ENCODE measurements at regions not wholly inside any gene's neighbourhood (a gene's known extent, or its start where the extent isn't known, plus 50 kb on each side); places are given as distances from the start of the nearest gene placed in this dataset.
"Not testable (repeated sequence)": the region's sequence is repeated elsewhere in the genome, so short reads cannot be mapped to it uniquely, and the experiment has no call there.

DNA sequence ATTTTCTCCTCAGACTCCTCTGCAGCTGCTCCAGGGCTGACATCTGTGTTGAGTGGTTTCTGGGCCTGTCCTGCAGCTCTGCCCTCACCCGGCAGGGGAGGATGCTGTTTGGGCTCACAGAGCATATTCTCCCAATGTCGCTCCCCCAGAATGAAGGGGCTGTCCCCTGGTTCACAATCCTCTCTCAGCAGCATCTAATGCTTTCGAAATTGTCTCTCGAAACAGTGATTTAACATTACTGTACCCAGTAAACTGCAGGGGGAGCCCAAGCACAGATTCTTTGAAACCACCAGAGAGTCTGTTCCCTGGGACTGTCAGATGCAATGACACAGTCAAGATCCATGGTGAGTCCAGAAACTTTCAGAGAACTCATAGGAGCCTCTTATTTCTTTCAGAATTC lies 1135.2 kb downstream of the TMEM121 start:
- H3K9ac ChIP-seq (ENCODE audit: insufficient read depth, low read depth, low read length); H3K36me3 ChIP-seq (replicated peaks in 1 of 2; ENCODE audit: control insufficient read depth in 1 of 2, insufficient read depth in 2 of 2, low read length in 2 of 2); in situ Hi-C loops (cut with HindIII; ENCODE audit: extremely low pct_ligation_motif_present, low pct_unique_long_range_greater_than_20kb); H4K20me1 ChIP-seq (ENCODE audit: insufficient read depth, low read length); H3K4me3 ChIP-seq (replicated peaks in 1 of 3; ENCODE audit: insufficient read depth in 1 of 3, low read depth in 2 of 3, low read length in 3 of 3); BruUV-seq (replicated peaks); ATAC-seq; H3K27ac ChIP-seq (ENCODE audit: extremely low read length, insufficient read depth, low read length); H3K27me3 ChIP-seq (ENCODE audit: control insufficient read depth in 1 of 2, insufficient read depth in 2 of 2, low read length in 2 of 2); H3K79me2 ChIP-seq (ENCODE audit: insufficient read depth, low read length); H3K4me2 ChIP-seq (ENCODE audit: low read depth, low read length); H2AFZ ChIP-seq (ENCODE audit: low read length); POLR2A ChIA-PET; FAIRE-seq; H3K4me1 ChIP-seq (ENCODE audit: insufficient read depth, low read length); H3K9me3 ChIP-seq (ENCODE audit: low read length); DNase-seq (ENCODE audit: low spot score): not testable (repeated sequence)
- 9% methylated on average over 4 of the region's 4 CpGs for WGBS (ENCODE audit: low lambda C conversion rate)
- TF ChIP-seq, protein P1, sequence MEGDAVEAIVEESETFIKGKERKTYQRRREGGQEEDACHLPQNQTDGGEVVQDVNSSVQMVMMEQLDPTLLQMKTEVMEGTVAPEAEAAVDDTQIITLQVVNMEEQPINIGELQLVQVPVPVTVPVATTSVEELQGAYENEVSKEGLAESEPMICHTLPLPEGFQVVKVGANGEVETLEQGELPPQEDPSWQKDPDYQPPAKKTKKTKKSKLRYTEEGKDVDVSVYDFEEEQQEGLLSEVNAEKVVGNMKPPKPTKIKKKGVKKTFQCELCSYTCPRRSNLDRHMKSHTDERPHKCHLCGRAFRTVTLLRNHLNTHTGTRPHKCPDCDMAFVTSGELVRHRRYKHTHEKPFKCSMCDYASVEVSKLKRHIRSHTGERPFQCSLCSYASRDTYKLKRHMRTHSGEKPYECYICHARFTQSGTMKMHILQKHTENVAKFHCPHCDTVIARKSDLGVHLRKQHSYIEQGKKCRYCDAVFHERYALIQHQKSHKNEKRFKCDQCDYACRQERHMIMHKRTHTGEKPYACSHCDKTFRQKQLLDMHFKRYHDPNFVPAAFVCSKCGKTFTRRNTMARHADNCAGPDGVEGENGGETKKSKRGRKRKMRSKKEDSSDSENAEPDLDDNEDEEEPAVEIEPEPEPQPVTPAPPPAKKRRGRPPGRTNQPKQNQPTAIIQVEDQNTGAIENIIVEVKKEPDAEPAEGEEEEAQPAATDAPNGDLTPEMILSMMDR (CRISPR knock-in tag; IDR thresholded peaks at IDR 0.05) = peak; percentile 39
- intact Hi-C loops (cut with micrococcal nuclease; ENCODE audit: unreplicated experiment) = loop anchor here (5.0 kb wide), 1 partner anchor 171 kb away; no protein-coding TSS in a partner anchor
- CTCF ChIA-PET (ENCODE audit: low intra/inter-chr PET ratio, low total read pairs) = interaction anchor here (0.7 kb wide), 1 partner anchor 169 kb away, joined by 4 read pairs; no protein-coding TSS in a partner anchor

- ATAC-seq (no peak), DNase-seq (ENCODE audit: low spot score) (no peak), FAIRE-seq (no peak)
- Histone ChIP-seq H3K36me3 (replicated peaks in 1 of 2; ENCODE audit: control insufficient read depth in 1 of 2, insufficient read depth in 2 of 2, low read length in 2 of 2) (no peaks in the 10 kb centered on the region), H3K9me3 (ENCODE audit: low read length) (peaks cover 8% of the 10 kb centered on the region), H3K9ac (ENCODE audit: insufficient read depth, low read depth, low read length) (no peak overlapping the region), H3K79me2 (ENCODE audit: insufficient read depth, low read length) (no peaks in the 10 kb centered on the region), H3K4me3 (replicated peaks in 1 of 3; ENCODE audit: insufficient read depth in 1 of 3, low read depth in 2 of 3, low read length in 3 of 3) (no peak overlapping the region), H3K27ac (ENCODE audit: extremely low read length, insufficient read depth, low read length) (no peak overlapping the region), H3K4me1 (ENCODE audit: insufficient read depth, low read length) (no peaks in the 10 kb centered on the region), H3K27me3 (ENCODE audit: control insufficient read depth in 1 of 2, insufficient read depth in 2 of 2, low read length in 2 of 2) (no peaks in the 10 kb centered on the region; a peak in 1 of 5 replicates), H3K4me2 (ENCODE audit: low read depth, low read length) (no peak overlapping the region), H4K20me1 (ENCODE audit: insufficient read depth, low read length) (no peaks in the 10 kb centered on the region), H2AFZ (ENCODE audit: low read length) (no peak overlapping the region)
- 94% methylated on average over 3 of the region's 3 CpGs for WGBS (ENCODE audit: low lambda C conversion rate)
- in situ Hi-C loops (cut with HindIII; ENCODE audit: extremely low pct_ligation_motif_present, low pct_unique_long_range_greater_than_20kb) (no loop called here), intact Hi-C loops (cut with micrococcal nuclease; ENCODE audit: unreplicated experiment) (loop anchor here (5.0 kb wide), 1 partner anchor 169 kb away; no protein-coding TSS in a partner anchor)
- ChIA-PET CTCF (ENCODE audit: low intra/inter-chr PET ratio, low total read pairs) (interaction anchor here (1.0 to 3.6 kb wide), 8 partner anchors 29 to 354 kb away, joined by 5 to 70 read pairs (median 12); no protein-coding TSS in a partner anchor), POLR2A (no interaction called here)
- BruUV-seq (replicated peaks) = no TSS peak
- no peak for TF ChIP-seq ZKSCAN8 (CRISPR knock-in tag; IDR thresholded peaks at IDR 0.05; ENCODE audit: borderline replicate concordance)
- no peak for TF ChIP-seq ZNF20 (CRISPR knock-in tag; IDR thresholded peaks at IDR 0.05)
Observed at GRCh38 chr14:106662936-106663550, 1136.7 kb downstream of the TMEM121 start.

All from HepG2 (cell line).